Left kidney (tissue), 1 donor: ENCODE measurements at regions not wholly inside any gene's neighbourhood (a gene's known extent, or its start where the extent isn't known, plus 50 kb on each side); places are given as distances from the start of the nearest gene placed in this dataset.
"Not testable (repeated sequence)": the region's sequence is repeated elsewhere in the genome, so short reads cannot be mapped to it uniquely, and the experiment has no call there.

Experiments
- DNase-seq: peaks from one replicate; pipeline ENCODE4 v3.0.0-alpha.2; 2013

GRCh38 chr18:64852281-64852680 is 703.4 kb upstream of the LINC00305 start:
- no peak for DNase-seq

GRCh38 chr18:64851726-64852125 is 702.8 kb upstream of the LINC00305 start:
- DNase-seq = no peak

GRCh38 chr18:64850791-64851190 is 701.9 kb upstream of the LINC00305 start:
- no peak for DNase-seq

- no peak for DNase-seq
Measured at GRCh38 chr18:64840911-64841701, 692.2 kb upstream of the LINC00305 start.

GRCh38 chr18:64810354-64810753 is 661.5 kb upstream of the LINC00305 start:
- DNase-seq = no peak

GRCh38 chr18:64809801-64810200 is 660.9 kb upstream of the LINC00305 start:
- DNase-seq = no peak

GRCh38 chr18:64807560-64807959 is 658.7 kb upstream of the LINC00305 start:
- no peak for DNase-seq

- DNase-seq = no peak
Measured at GRCh38 chr18:64806691-64807090, 657.8 kb upstream of the LINC00305 start.

- DNase-seq = no peak
Measured at GRCh38 chr18:64806232-64806631, 657.3 kb upstream of the LINC00305 start.

- DNase-seq = no peak
Measured at GRCh38 chr18:64803471-64803870, 654.6 kb upstream of the LINC00305 start.

GRCh38 chr18:64800151-64800550 is 651.3 kb upstream of the LINC00305 start:
- DNase-seq = no peak

GRCh38 chr18:64799376-64799775 is 650.5 kb upstream of the LINC00305 start:
- no peak for DNase-seq

GRCh38 chr18:64791236-64791635 is 642.3 kb upstream of the LINC00305 start:
- DNase-seq = no peak

GRCh38 chr18:64785686-64786085 is 636.8 kb upstream of the LINC00305 start:
- no peak for DNase-seq

GRCh38 chr18:64777556-64777955 is 628.7 kb upstream of the LINC00305 start:
- DNase-seq = no peak

- no peak for DNase-seq
Measured at GRCh38 chr18:64765908-64766307, 617.0 kb upstream of the LINC00305 start.

GRCh38 chr18:64752707-64753106 is 603.8 kb upstream of the LINC00305 start:
- no peak for DNase-seq

GRCh38 chr18:64749884-64750283 is 601.0 kb upstream of the LINC00305 start:
- DNase-seq = no peak

- DNase-seq = no peak
Measured at GRCh38 chr18:64747803-64748202, 598.9 kb upstream of the LINC00305 start.

GRCh38 chr18:64742898-64743297 is 594.0 kb upstream of the LINC00305 start:
- DNase-seq = no peak

GRCh38 chr18:64734063-64734462 is 585.2 kb upstream of the LINC00305 start:
- DNase-seq = no peak

GRCh38 chr18:64725657-64726056 is 576.8 kb upstream of the LINC00305 start:
- not testable (repeated sequence) for DNase-seq

GRCh38 chr18:64720781-64721464 is 572.0 kb upstream of the LINC00305 start:
- DNase-seq = no peak

GRCh38 chr18:64718808-64719207 is 569.9 kb upstream of the LINC00305 start:
- DNase-seq = peak; percentile 13
